ENCODE measurements at regions not wholly inside any gene's neighbourhood (a gene's known extent, or its start where the extent isn't known, plus 50 kb on each side); places are given as distances from the start of the nearest gene placed in this dataset.

- no peak for DNase-seq
Measured at GRCh38 chr2:18639756-18640453, 50.5 kb upstream of the NT5C1B start.

Data from fibroblast of skin of right quadriceps (primary cell).